ENCODE measurements at regions not wholly inside any gene's neighbourhood (a gene's known extent, or its start where the extent isn't known, plus 50 kb on each side); places are given as distances from the start of the nearest gene placed in this dataset.

DNA sequence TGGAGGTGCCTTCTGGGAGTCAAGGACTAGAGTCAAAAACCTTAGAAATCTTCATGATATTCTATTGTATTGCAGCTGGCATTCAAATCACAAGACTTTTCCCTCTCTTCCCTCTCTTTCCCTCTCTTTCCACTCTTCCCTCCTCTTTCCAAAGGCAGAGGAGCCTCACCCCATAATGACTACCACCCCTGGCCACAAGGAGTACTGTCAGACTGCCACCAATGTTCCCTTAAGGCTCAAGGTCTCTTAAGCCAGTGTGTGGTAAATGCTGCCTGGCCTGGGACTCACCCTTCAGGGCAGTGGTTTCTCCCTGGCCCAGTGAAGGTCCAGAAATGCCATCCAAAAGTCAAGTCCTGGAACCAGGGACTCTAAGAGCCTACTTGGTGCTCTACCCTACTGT is 605.9 kb upstream of the PKDCC start:
- TF ChIP-seq, protein P1, sequence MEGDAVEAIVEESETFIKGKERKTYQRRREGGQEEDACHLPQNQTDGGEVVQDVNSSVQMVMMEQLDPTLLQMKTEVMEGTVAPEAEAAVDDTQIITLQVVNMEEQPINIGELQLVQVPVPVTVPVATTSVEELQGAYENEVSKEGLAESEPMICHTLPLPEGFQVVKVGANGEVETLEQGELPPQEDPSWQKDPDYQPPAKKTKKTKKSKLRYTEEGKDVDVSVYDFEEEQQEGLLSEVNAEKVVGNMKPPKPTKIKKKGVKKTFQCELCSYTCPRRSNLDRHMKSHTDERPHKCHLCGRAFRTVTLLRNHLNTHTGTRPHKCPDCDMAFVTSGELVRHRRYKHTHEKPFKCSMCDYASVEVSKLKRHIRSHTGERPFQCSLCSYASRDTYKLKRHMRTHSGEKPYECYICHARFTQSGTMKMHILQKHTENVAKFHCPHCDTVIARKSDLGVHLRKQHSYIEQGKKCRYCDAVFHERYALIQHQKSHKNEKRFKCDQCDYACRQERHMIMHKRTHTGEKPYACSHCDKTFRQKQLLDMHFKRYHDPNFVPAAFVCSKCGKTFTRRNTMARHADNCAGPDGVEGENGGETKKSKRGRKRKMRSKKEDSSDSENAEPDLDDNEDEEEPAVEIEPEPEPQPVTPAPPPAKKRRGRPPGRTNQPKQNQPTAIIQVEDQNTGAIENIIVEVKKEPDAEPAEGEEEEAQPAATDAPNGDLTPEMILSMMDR (conservative IDR thresholded peaks at IDR 0.05 in 1 of 2, IDR thresholded peaks at IDR 0.05 in 1 of 2; ENCODE audit: low read depth in 1 of 2, low read length in 2 of 2) = no peak
- TF ChIP-seq EZH2 (IDR thresholded peaks at IDR 0.05; ENCODE audit: low read length, missing control alignments) = no peak

Data from fibroblast of lung (primary cell).